HG03378 (cell line): ENCODE measurements at regions not wholly inside any gene's neighbourhood (a gene's known extent, or its start where the extent isn't known, plus 50 kb on each side); places are given as distances from the start of the nearest gene placed in this dataset.

Experiments used
- ATAC-seq: cut with Tn5 transposase; IDR thresholded peaks from one replicate; pipeline ENCODE4 v1.9.1; 2021; ENCODE audit warnings: mild to moderate bottlenecking, moderate library complexity; ENCODE audit not compliant: unreplicated experiment

GRCh38 chr14:61847861-61848260 lies 85.6 kb downstream of the SNAPC1 start:
- ATAC-seq, result no peak

- ATAC-seq, result no peak
Observed at GRCh38 chr14:61854898-61855297, 92.7 kb downstream of the SNAPC1 start.

GRCh38 chr14:61860294-61860918 lies 98.2 kb downstream of the SNAPC1 start:
- ATAC-seq, result peak; percentile 99

- no peak for ATAC-seq
Observed at GRCh38 chr14:61861320-61861865, 99.2 kb downstream of the SNAPC1 start.

- ATAC-seq, result no peak
Observed at GRCh38 chr14:61864329-61864898, 102.2 kb downstream of the SNAPC1 start.

GRCh38 chr14:61866932-61867920 lies 105.0 kb downstream of the SNAPC1 start:
- ATAC-seq, result peak; percentile 99

GRCh38 chr14:61868846-61869245 lies 106.6 kb downstream of the SNAPC1 start:
- ATAC-seq, result no peak

- ATAC-seq, result no peak
Observed at GRCh38 chr14:61870163-61870562, 107.9 kb downstream of the SNAPC1 start.

GRCh38 chr14:61872452-61872851 lies 110.2 kb downstream of the SNAPC1 start:
- ATAC-seq, result peak; percentile 97

- ATAC-seq, result no peak
Observed at GRCh38 chr14:61875483-61875882, 113.3 kb downstream of the SNAPC1 start.

- no peak for ATAC-seq
Observed at GRCh38 chr14:61876362-61877034, 114.3 kb downstream of the SNAPC1 start.

- ATAC-seq, result no peak
Observed at GRCh38 chr14:61877035-61877390, 114.8 kb downstream of the SNAPC1 start.

- ATAC-seq, result no peak
Observed at GRCh38 chr14:61877768-61878167, 115.5 kb downstream of the SNAPC1 start.

- ATAC-seq, result no peak
Observed at GRCh38 chr14:61878931-61879330, 116.7 kb downstream of the SNAPC1 start.

GRCh38 chr14:61881046-61881445 lies 118.8 kb downstream of the SNAPC1 start:
- no peak for ATAC-seq

- ATAC-seq, result no peak
Observed at GRCh38 chr14:61884711-61885110, 122.5 kb downstream of the SNAPC1 start.

GRCh38 chr14:61885203-61885961 lies 123.2 kb downstream of the SNAPC1 start:
- ATAC-seq, result no peak

- ATAC-seq, result no peak
Observed at GRCh38 chr14:61887628-61888027, 125.4 kb downstream of the SNAPC1 start.

- ATAC-seq, result peak; percentile 100
Observed at GRCh38 chr14:61889914-61890351, 127.7 kb downstream of the SNAPC1 start.

- ATAC-seq, result no peak
Observed at GRCh38 chr14:61891170-61891569, 128.9 kb downstream of the SNAPC1 start.
